ENCODE measurements at regions not wholly inside any gene's neighbourhood (a gene's known extent, or its start where the extent isn't known, plus 50 kb on each side); places are given as distances from the start of the nearest gene placed in this dataset.

DNA sequence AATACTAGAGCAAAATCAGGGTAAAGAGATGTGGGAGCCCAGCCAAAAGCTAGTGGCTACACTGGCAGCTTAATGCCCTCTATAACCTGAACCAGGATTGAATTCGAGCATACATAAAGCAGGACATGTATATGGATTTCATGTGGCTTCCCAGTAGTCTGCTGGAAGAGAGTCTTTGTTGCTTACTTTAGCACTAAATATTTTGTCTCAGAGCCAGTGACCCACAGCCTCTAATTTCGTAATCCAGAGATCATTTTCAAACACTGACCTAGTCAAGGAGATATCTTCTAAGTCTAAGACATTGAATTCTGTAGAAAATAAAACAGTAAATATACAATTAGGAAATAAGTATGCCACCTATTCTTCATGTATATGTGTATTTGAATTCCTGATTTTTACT lies 64.2 kb upstream of the GNAI1 start:
- TF ChIP-seq, protein P1, sequence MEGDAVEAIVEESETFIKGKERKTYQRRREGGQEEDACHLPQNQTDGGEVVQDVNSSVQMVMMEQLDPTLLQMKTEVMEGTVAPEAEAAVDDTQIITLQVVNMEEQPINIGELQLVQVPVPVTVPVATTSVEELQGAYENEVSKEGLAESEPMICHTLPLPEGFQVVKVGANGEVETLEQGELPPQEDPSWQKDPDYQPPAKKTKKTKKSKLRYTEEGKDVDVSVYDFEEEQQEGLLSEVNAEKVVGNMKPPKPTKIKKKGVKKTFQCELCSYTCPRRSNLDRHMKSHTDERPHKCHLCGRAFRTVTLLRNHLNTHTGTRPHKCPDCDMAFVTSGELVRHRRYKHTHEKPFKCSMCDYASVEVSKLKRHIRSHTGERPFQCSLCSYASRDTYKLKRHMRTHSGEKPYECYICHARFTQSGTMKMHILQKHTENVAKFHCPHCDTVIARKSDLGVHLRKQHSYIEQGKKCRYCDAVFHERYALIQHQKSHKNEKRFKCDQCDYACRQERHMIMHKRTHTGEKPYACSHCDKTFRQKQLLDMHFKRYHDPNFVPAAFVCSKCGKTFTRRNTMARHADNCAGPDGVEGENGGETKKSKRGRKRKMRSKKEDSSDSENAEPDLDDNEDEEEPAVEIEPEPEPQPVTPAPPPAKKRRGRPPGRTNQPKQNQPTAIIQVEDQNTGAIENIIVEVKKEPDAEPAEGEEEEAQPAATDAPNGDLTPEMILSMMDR (IDR thresholded peaks at IDR 0.05; ENCODE audit: low read length), result no peak
- TF ChIP-seq EZH2 (optimal IDR thresholded peaks at IDR 0.05; ENCODE audit: low read depth, low read length), result no peak
